SK-N-SH (cell line): ENCODE measurements at regions not wholly inside any gene's neighbourhood (a gene's known extent, or its start where the extent isn't known, plus 50 kb on each side); places are given as distances from the start of the nearest gene placed in this dataset.

ENCODE experiments used
- JUND ChIP-seq: IDR thresholded peaks from 2 replicates; pipeline ENCODE4 v1.4.0; 2012
- POLR2AphosphoS5 ChIP-seq: IDR thresholded peaks from 2 replicates; pipeline ENCODE4 v1.6.1; 2012; ENCODE audit warnings: low read depth, low read length
- TAF1 ChIP-seq: IDR thresholded peaks from 2 replicates; pipeline ENCODE4 v1.6.1; 2012; ENCODE audit warnings: low read depth, mild to moderate bottlenecking, low read length, moderate library complexity, borderline replicate concordance
- TEAD4 ChIP-seq: IDR thresholded peaks from 2 replicates; pipeline ENCODE4 v1.4.0; 2012; ENCODE audit warnings: mild to moderate bottlenecking, borderline replicate concordance; ENCODE audit not compliant: insufficient read depth
- YY1 ChIP-seq: IDR thresholded peaks from 2 replicates; pipeline ENCODE4 v1.4.0; 2012; ENCODE audit warnings: low read depth, mild to moderate bottlenecking
- TF ChIP-seq, protein P1 (sequence below): fragments of 200-600 bp; sonication (generic); IDR thresholded peaks from 2 replicates; pipeline ENCODE4 v1.6.1; 2017; ENCODE audit warnings: antibody characterized with exemption, mild to moderate bottlenecking, moderate library complexity

DNA sequence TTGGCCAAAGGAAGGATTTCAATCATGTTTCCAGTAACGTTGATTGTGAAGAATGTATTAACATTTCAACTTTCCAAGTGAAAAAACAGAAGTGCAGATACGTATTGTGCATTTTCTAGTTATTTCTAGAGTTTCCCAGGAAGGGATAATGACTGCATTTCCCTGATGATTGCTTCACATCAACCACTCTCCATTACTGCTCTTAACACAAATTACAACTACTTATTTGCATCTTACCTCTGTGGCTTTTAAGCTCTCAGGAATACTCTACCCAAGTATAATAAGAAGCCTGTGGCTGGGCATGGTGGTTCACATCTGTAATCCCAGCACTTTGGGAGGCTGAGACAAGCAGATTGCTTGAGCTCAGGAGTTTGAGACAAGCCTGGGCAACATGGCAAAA lies 582.5 kb downstream of the ZNF385D start:
- TF ChIP-seq, protein P1, sequence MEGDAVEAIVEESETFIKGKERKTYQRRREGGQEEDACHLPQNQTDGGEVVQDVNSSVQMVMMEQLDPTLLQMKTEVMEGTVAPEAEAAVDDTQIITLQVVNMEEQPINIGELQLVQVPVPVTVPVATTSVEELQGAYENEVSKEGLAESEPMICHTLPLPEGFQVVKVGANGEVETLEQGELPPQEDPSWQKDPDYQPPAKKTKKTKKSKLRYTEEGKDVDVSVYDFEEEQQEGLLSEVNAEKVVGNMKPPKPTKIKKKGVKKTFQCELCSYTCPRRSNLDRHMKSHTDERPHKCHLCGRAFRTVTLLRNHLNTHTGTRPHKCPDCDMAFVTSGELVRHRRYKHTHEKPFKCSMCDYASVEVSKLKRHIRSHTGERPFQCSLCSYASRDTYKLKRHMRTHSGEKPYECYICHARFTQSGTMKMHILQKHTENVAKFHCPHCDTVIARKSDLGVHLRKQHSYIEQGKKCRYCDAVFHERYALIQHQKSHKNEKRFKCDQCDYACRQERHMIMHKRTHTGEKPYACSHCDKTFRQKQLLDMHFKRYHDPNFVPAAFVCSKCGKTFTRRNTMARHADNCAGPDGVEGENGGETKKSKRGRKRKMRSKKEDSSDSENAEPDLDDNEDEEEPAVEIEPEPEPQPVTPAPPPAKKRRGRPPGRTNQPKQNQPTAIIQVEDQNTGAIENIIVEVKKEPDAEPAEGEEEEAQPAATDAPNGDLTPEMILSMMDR, result no peak
- no peak for TF ChIP-seq TAF1
- no peak for TF ChIP-seq YY1
- TF ChIP-seq JUND, result no peak
- TF ChIP-seq POLR2AphosphoS5, result no peak
- no peak for TF ChIP-seq TEAD4
